ENCODE measurements at regions not wholly inside any gene's neighbourhood (a gene's known extent, or its start where the extent isn't known, plus 50 kb on each side); places are given as distances from the start of the nearest gene placed in this dataset.

- Histone ChIP-seq H3K9me2 (ENCODE audit: insufficient read depth, low read length) (no peaks in the 10 kb centered on the region), H4K20me1 (ENCODE audit: insufficient read depth) (no peaks in the 10 kb centered on the region), H3K27ac (ENCODE audit: low read length) (no peak overlapping the region), H3K9ac (ENCODE audit: low read length) (no peak overlapping the region), H3K4me2 (ENCODE audit: low read length) (no peak overlapping the region), H3K36me3 (ENCODE audit: insufficient read depth, low read length) (no peaks in the 10 kb centered on the region), H3F3A (ENCODE audit: insufficient read depth, low read length, poor library complexity, severe bottlenecking) (no peaks in the 10 kb centered on the region), H3K79me2 (replicated peaks; ENCODE audit: insufficient read depth, low read length) (no peaks in the 10 kb centered on the region), H2AFZ (ENCODE audit: low read depth, low read length) (no peak overlapping the region), H3K4me3 (ENCODE audit: low read length) (no peak overlapping the region), H3K9me3 (ENCODE audit: low read length) (no peaks in the 10 kb centered on the region), H3K27me3 (ENCODE audit: insufficient read depth, low read depth, low read length) (no peaks in the 10 kb centered on the region)
- TF ChIP-seq TAF1 (IDR thresholded peaks at IDR 0.05; ENCODE audit: low read depth) (no peak), EP300 (conservative IDR thresholded peaks at IDR 0.05; ENCODE audit: poor library complexity, severe bottlenecking) (no peak), CTCF (IDR thresholded peaks at IDR 0.05; ENCODE audit: poor library complexity, severe bottlenecking) (no peak), RAD21 (conservative IDR thresholded peaks at IDR 0.05) (no peak), MXI1 (conservative IDR thresholded peaks at IDR 0.05; ENCODE audit: poor library complexity, severe bottlenecking) (no peak), SMC3 (conservative IDR thresholded peaks at IDR 0.05; ENCODE audit: poor library complexity) (no peak), EZH2 (IDR thresholded peaks at IDR 0.05; ENCODE audit: borderline replicate concordance, insufficient read depth, low read length, poor library complexity, severe bottlenecking) (no peak), POLR2AphosphoS5 (IDR thresholded peaks at IDR 0.05) (no peak), REST (IDR thresholded peaks at IDR 0.05; ENCODE audit: borderline replicate concordance) (no peak)
Measured at GRCh38 chr4:107392380-107392779, 327.7 kb downstream of the PAPSS1 start.

- Histone ChIP-seq H3K9ac (ENCODE audit: low read length) (no peak overlapping the region), H3K4me2 (ENCODE audit: low read length) (no peak overlapping the region), H3K79me2 (replicated peaks; ENCODE audit: insufficient read depth, low read length) (no peaks in the 10 kb centered on the region), H3K9me3 (ENCODE audit: low read length) (no peaks in the 10 kb centered on the region), H3K27ac (ENCODE audit: low read length) (no peak overlapping the region), H4K20me1 (ENCODE audit: insufficient read depth) (no peaks in the 10 kb centered on the region), H3F3A (ENCODE audit: insufficient read depth, low read length, poor library complexity, severe bottlenecking) (no peaks in the 10 kb centered on the region), H3K27me3 (ENCODE audit: insufficient read depth, low read depth, low read length) (no peaks in the 10 kb centered on the region), H3K4me3 (ENCODE audit: low read length) (no peak overlapping the region), H3K36me3 (ENCODE audit: insufficient read depth, low read length) (no peaks in the 10 kb centered on the region), H3K9me2 (ENCODE audit: insufficient read depth, low read length) (no peaks in the 10 kb centered on the region), H2AFZ (ENCODE audit: low read depth, low read length) (no peak overlapping the region)
- TF ChIP-seq POLR2AphosphoS5 (IDR thresholded peaks at IDR 0.05), result no peak
- TF ChIP-seq EP300 (conservative IDR thresholded peaks at IDR 0.05; ENCODE audit: poor library complexity, severe bottlenecking), result no peak
- no peak for TF ChIP-seq EZH2 (IDR thresholded peaks at IDR 0.05; ENCODE audit: borderline replicate concordance, insufficient read depth, low read length, poor library complexity, severe bottlenecking)
- TF ChIP-seq SMC3 (conservative IDR thresholded peaks at IDR 0.05; ENCODE audit: poor library complexity), result no peak
- TF ChIP-seq CTCF (IDR thresholded peaks at IDR 0.05; ENCODE audit: poor library complexity, severe bottlenecking), result no peak
- TF ChIP-seq REST (IDR thresholded peaks at IDR 0.05; ENCODE audit: borderline replicate concordance), result no peak
- no peak for TF ChIP-seq MXI1 (conservative IDR thresholded peaks at IDR 0.05; ENCODE audit: poor library complexity, severe bottlenecking)
- TF ChIP-seq RAD21 (conservative IDR thresholded peaks at IDR 0.05), result no peak
- no peak for TF ChIP-seq TAF1 (IDR thresholded peaks at IDR 0.05; ENCODE audit: low read depth)
Measured at GRCh38 chr4:107391630-107392028, 328.4 kb downstream of the PAPSS1 start.

All from neural cell (in vitro differentiated cells).